ENCODE measurements at regions not wholly inside any gene's neighbourhood (a gene's known extent, or its start where the extent isn't known, plus 50 kb on each side); places are given as distances from the start of the nearest gene placed in this dataset.

GRCh38 chr19:30317403-30317802, 54.8 kb upstream of the ZNF536 start:
- TF ChIP-seq, protein P1, sequence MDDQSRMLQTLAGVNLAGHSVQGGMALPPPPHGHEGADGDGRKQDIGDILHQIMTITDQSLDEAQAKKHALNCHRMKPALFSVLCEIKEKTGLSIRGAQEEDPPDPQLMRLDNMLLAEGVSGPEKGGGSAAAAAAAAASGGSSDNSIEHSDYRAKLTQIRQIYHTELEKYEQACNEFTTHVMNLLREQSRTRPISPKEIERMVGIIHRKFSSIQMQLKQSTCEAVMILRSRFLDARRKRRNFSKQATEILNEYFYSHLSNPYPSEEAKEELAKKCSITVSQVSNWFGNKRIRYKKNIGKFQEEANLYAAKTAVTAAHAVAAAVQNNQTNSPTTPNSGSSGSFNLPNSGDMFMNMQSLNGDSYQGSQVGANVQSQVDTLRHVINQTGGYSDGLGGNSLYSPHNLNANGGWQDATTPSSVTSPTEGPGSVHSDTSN (IDR thresholded peaks at IDR 0.05; ENCODE audit: insufficient replicate concordance, low read depth, low read length) = no peak
- TF ChIP-seq CTCF (IDR thresholded peaks at IDR 0.05 in 2 of 3, conservative IDR thresholded peaks at IDR 0.05 in 1 of 3; ENCODE audit: control insufficient read depth in 2 of 3, extremely low read depth in 1 of 3, insufficient read depth in 1 of 3, low read depth in 3 of 3, low read length in 3 of 3) (no peak), CEBPB (IDR thresholded peaks at IDR 0.05; ENCODE audit: borderline replicate concordance in 1 of 2, low read depth in 2 of 2, low read length in 2 of 2) (no peak), ZNF687 (IDR thresholded peaks at IDR 0.05) (no peak), ZBTB33 (IDR thresholded peaks at IDR 0.05) (no peak), SMC3 (IDR thresholded peaks at IDR 0.05; ENCODE audit: borderline replicate concordance, low read length) (no peak), FOS (IDR thresholded peaks at IDR 0.05; ENCODE audit: borderline replicate concordance, extremely low read depth, insufficient read length) (no peak)
